Uterus (tissue), 2 donors: ENCODE measurements at regions not wholly inside any gene's neighbourhood (a gene's known extent, or its start where the extent isn't known, plus 50 kb on each side); places are given as distances from the start of the nearest gene placed in this dataset.

ENCODE experiments used
- CTCF ChIP-seq, 4 experiments: fragments of 200-600 bp in 2 of 4; fragments of 450-650 bp in 2 of 4; sonication (generic) in 2 of 4; IDR thresholded peaks; one replicate each; pipeline ENCODE4 v1.5.1; 2016 to 2019; ENCODE audit warnings: antibody characterized with exemption in 4 of 4, mild to moderate bottlenecking in 2 of 4, moderate library complexity in 1 of 4
- POLR2A ChIP-seq, 2 donors: fragments of 450-650 bp; IDR thresholded peaks; one replicate each; pipeline ENCODE4 v1.6.1; 2016; ENCODE audit warnings: antibody characterized with exemption in 2 of 2, mild to moderate bottlenecking in 1 of 2, moderate library complexity in 1 of 2

DNA sequence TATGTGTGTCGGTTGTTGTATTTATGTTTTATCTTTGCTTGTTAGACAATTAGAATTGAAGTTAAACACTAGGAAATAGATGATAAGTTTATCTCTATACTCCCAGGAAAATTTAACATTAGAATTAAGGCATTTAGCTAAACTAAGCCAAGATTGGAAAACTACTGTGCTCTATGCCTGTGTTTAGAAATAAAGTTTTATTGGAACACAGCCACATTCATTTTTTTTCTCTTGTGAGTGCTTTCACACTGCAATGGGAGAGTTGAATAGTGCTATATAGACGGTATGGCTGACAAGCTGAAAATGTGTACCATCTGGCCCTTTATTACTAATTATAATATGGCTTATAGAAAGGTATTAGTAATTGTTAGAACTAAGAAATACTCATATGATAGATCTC is 186.7 kb upstream of the NUDT6 start:
- TF ChIP-seq CTCF (IDR thresholded peaks at IDR 0.05) (no peak), POLR2A (IDR thresholded peaks at IDR 0.05) (no peak)
